ENCODE measurements at regions not wholly inside any gene's neighbourhood (a gene's known extent, or its start where the extent isn't known, plus 50 kb on each side); places are given as distances from the start of the nearest gene placed in this dataset.
"Not testable (repeated sequence)": the region's sequence is repeated elsewhere in the genome, so short reads cannot be mapped to it uniquely, and the experiment has no call there.

DNA sequence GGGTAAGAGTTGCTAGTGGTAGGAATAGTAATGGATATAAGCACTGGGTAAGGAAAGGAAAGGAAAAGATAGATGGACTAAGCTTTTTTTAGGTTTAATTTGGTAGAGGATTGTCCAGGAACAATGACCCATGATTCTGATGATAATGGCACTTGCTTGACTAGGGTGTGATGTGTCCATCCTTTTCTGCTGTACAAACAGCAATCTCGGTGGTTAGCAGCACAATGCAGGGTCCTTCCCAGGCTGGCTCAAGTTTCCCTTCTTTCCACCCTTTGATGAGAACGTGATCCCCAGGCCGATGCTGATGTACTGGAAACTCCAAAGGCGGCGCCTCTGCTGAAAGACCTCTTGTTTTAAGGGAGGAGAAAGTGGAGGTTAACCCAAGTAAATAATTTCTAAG, 105.3 kb downstream of the TMEM167A start:
- no peak for DNase-seq
- peaks cover 0 to 15% (median 7%) of the 10 kb centered on the region in 4 donors for H3K9me3 ChIP-seq (ENCODE audit: control insufficient read depth in 4 of 4, insufficient read depth in 3 of 4, low read length in 3 of 4)

DNA sequence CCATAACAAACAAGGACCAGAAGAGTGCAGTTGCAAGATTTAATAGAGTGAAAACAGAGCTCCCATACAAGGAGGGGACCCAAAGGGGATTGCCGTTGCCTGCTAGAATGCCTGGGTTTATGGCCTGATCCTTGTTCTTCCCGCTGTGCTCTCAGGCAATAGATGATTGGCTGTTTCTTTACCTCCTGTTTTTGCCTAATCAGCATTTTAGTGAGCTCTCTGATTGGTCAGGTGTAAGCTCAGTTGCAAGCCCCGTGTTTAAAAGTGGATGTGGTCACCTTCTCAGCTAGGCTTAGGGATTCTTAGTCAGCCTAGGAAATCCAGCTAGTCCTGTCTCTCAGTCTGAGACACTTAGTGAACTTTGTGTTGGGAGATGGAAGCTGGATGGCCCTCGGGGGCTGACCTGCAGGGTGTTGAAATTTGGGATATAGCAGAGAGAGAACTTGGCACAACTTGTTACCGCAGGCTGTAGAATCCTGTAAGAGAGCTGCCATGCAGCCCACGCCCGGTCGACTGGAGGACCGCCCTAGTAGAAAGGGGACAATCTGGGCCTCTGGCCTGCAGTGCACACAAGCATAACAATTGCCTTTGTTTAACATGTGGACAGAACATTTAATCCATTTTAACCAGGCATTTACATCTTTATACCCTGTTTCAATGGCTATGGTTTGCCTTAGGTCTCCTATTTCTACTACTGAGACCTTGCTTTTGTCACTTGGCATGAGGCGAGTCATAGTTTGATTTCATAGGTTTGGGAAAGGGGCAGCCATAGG, 106.0 kb downstream of the TMEM167A start:
- not testable (repeated sequence) for ATAC-seq (ENCODE audit: insufficient read depth, low FRiP score); H3K4me1 ChIP-seq (ENCODE audit: control insufficient read depth in 5 of 5, insufficient read depth in 5 of 5, low read length in 5 of 5); H3K9ac ChIP-seq (ENCODE audit: insufficient read depth in 1 of 2, low read length in 2 of 2); H3K4me3 ChIP-seq; H3K36me3 ChIP-seq (ENCODE audit: control insufficient read depth in 4 of 4, insufficient read depth in 4 of 4, low read length in 4 of 4); H3K27me3 ChIP-seq (ENCODE audit: control insufficient read depth in 3 of 3, insufficient read depth in 3 of 3, low read length in 2 of 3); DNase-seq; H3K27ac ChIP-seq (ENCODE audit: low read depth in 1 of 2, low read length in 1 of 2)
- peaks cover 0 to 15% (median 5%) of the 10 kb centered on the region in 4 donors for H3K9me3 ChIP-seq (ENCODE audit: control insufficient read depth in 4 of 4, insufficient read depth in 3 of 4, low read length in 3 of 4)
- WGBS, 2 donors: 91 to 95% methylated on average over 10 of the region's 10 CpGs

More for the DNA sequence above, 105.3 kb downstream of the TMEM167A start:
- no peak overlapping the region for H3K27ac ChIP-seq (ENCODE audit: low read depth in 1 of 2, low read length in 1 of 2)
- TF ChIP-seq, protein P1, sequence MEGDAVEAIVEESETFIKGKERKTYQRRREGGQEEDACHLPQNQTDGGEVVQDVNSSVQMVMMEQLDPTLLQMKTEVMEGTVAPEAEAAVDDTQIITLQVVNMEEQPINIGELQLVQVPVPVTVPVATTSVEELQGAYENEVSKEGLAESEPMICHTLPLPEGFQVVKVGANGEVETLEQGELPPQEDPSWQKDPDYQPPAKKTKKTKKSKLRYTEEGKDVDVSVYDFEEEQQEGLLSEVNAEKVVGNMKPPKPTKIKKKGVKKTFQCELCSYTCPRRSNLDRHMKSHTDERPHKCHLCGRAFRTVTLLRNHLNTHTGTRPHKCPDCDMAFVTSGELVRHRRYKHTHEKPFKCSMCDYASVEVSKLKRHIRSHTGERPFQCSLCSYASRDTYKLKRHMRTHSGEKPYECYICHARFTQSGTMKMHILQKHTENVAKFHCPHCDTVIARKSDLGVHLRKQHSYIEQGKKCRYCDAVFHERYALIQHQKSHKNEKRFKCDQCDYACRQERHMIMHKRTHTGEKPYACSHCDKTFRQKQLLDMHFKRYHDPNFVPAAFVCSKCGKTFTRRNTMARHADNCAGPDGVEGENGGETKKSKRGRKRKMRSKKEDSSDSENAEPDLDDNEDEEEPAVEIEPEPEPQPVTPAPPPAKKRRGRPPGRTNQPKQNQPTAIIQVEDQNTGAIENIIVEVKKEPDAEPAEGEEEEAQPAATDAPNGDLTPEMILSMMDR (IDR thresholded peaks at IDR 0.05; ENCODE audit: control extremely low read depth, extremely low read depth): no peak
- no peaks in the 10 kb centered on the region for H3K27me3 ChIP-seq (ENCODE audit: control insufficient read depth in 3 of 3, insufficient read depth in 3 of 3, low read length in 2 of 3)
- H3K36me3 ChIP-seq (ENCODE audit: control insufficient read depth in 4 of 4, insufficient read depth in 4 of 4, low read length in 4 of 4): no peaks in the 10 kb centered on the region
- H3K4me1 ChIP-seq (ENCODE audit: control insufficient read depth in 5 of 5, insufficient read depth in 5 of 5, low read length in 5 of 5): no peaks in the 10 kb centered on the region
- ATAC-seq (ENCODE audit: insufficient read depth, low FRiP score): no peak
- no peak overlapping the region for H3K4me3 ChIP-seq
- H3K9ac ChIP-seq (ENCODE audit: insufficient read depth in 1 of 2, low read length in 2 of 2): no peak overlapping the region
- WGBS, 2 donors: 93 to 95% methylated on average over 5 of the region's 5 CpGs

DNA sequence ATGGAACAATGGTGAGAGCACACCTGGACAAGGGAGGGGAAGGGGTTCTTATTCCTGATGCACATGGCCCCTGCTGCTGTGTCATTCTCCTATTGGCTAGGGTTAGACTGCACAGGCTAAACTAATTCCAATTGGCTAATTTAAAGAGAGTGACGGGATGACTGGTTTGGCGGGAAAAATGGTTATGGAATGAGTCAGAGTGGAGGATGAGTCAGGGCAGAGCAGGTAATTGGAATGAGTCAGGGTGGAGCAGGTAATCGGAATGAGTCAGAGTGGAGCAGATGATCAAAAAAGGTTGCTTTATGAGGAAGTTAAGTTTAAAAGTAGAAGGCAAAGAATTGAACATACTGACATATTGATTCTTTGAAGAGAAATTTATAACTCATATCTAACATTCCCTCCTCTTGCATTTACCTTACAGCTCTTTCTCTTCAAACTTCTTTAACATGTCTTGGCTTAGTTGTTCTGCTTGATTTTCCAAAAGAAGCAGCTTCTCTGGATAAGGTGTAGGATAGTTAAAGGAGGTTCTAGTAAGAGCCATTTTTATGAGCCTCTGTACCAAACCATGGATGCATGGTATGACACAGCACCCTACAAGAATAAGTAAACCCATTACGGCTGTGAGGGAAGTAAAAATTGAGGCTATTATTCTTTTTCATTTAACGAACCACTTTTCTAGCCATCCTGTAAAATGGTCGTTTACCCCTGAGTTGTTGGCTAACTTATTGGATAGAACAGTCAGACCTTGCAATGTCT, 107.8 kb downstream of the TMEM167A start:
- not testable (repeated sequence) for H3K4me3 ChIP-seq; H3K4me1 ChIP-seq (ENCODE audit: control insufficient read depth in 5 of 5, insufficient read depth in 5 of 5, low read length in 5 of 5); ATAC-seq (ENCODE audit: insufficient read depth, low FRiP score); H3K27me3 ChIP-seq (ENCODE audit: control insufficient read depth in 3 of 3, insufficient read depth in 3 of 3, low read length in 2 of 3); DNase-seq; H3K36me3 ChIP-seq (ENCODE audit: control insufficient read depth in 4 of 4, insufficient read depth in 4 of 4, low read length in 4 of 4); H3K27ac ChIP-seq (ENCODE audit: low read depth in 1 of 2, low read length in 1 of 2); H3K9me3 ChIP-seq (ENCODE audit: control insufficient read depth in 4 of 4, insufficient read depth in 3 of 4, low read length in 3 of 4); H3K9ac ChIP-seq (ENCODE audit: insufficient read depth in 1 of 2, low read length in 2 of 2)
- 89 to 93% methylated on average over 6 of the region's 6 CpGs for WGBS, 2 donors

DNA sequence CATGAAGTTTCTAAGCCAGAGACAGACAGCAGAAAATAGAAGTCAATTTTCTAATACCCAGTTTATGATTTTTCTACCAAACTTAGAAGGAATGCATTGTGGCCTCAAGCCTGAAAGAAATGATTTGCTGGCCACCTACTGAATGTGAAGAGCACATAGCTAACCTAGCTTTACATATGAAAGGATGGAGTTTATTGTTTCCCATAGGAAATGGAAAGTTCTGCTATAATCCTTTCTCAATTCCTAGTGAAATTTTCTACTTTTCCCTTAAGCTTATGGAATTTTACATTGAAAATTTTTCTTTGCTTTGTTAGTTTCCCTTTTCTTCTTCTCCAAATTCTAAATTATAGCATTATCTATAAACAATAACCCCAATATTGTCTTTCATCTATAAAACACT, 110.1 kb downstream of the TMEM167A start:
- no peak overlapping the region for H3K9ac ChIP-seq (ENCODE audit: insufficient read depth in 1 of 2, low read length in 2 of 2)
- ATAC-seq (ENCODE audit: insufficient read depth, low FRiP score): no peak
- no peaks in the 10 kb centered on the region for H3K4me1 ChIP-seq (ENCODE audit: control insufficient read depth in 5 of 5, insufficient read depth in 5 of 5, low read length in 5 of 5)
- peaks cover 0 to 2% (median 0%) of the 10 kb centered on the region in 4 donors for H3K9me3 ChIP-seq (ENCODE audit: control insufficient read depth in 4 of 4, insufficient read depth in 3 of 4, low read length in 3 of 4)
- H3K27me3 ChIP-seq (ENCODE audit: control insufficient read depth in 3 of 3, insufficient read depth in 3 of 3, low read length in 2 of 3): no peaks in the 10 kb centered on the region
- no peak overlapping the region for H3K4me3 ChIP-seq
- no peaks in the 10 kb centered on the region for H3K36me3 ChIP-seq (ENCODE audit: control insufficient read depth in 4 of 4, insufficient read depth in 4 of 4, low read length in 4 of 4)
- H3K27ac ChIP-seq (ENCODE audit: low read depth in 1 of 2, low read length in 1 of 2): no peak overlapping the region
- TF ChIP-seq, protein P1 (IDR thresholded peaks at IDR 0.05; ENCODE audit: control extremely low read depth, extremely low read depth): no peak
- DNase-seq: no peak
